ENCODE measurements at regions not wholly inside any gene's neighbourhood (a gene's known extent, or its start where the extent isn't known, plus 50 kb on each side); places are given as distances from the start of the nearest gene placed in this dataset.
"Not testable (repeated sequence)": the region's sequence is repeated elsewhere in the genome, so short reads cannot be mapped to it uniquely, and the experiment has no call there.

DNA sequence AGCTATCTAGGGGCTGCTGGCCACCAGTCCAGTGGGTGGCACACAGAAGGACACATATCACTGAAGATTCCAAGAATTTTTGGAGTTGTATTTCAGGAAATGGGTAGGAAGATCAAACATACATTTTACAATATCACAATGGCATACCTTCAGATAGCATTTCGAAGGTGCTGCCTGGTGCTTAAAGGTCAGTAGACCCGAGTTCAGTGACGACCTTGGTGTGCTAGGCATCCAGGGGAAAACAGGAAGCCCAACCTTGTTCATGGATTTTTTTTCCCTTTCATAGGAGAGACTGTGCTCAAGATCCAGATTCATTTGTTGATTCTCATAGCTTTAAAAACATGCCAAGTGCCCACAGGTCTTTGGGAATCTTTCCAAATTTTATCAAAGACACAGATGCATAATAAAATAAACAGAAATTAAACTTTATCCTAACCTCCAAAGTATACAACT, 51.0 kb upstream of the RCBTB2 start:
- intact Hi-C loops (cut with micrococcal nuclease), result no loop called here

- intact Hi-C loops (cut with micrococcal nuclease), result no loop called here
Observed at GRCh38 chr13:48585456-48585840, 52.6 kb upstream of the RCBTB2 start.

DNA sequence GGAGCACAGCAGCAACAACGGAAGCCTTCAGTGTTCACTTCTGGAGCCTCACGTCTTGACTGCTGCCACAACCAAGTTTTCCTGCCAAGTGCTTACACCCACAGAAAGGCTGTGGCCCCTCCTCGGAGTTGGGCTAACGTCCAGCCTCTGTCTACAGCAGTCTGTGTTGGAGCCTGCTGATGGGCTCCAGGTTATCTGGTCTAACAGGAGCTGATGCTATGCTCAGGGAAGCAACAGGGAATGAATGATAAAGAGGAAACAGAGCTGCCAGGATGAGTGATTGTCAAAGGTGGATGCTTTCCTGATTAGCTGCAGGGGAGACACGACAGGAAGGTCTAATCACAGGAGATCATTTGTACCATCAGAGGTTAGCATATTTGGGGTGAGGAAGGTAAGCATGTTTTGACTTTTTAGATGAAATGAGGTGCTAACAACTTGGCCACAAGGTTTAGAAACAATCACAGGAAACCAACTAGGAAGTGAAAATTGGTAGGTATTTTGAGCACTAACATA, 53.8 kb upstream of the RCBTB2 start:
- intact Hi-C loops (cut with micrococcal nuclease), result no loop called here

DNA sequence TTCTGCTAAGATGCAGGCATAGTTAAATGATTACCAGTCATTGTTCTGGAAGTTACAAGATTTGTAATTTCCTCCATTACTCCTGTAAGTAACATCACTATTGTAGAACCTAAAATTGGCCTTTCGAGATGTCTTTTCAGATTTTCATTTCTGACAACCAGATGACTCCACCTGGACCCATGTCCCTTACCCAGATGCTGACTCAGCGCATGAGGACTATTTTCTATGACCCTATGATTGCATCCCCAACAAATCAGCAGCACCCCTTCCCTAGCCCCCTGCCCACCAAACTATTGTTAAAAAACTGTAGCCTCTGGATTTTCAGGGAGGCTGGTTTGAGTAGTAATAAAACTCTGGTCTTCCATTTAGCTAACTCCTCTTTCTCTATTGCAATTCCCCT, 55.2 kb upstream of the RCBTB2 start:
- intact Hi-C loops (cut with micrococcal nuclease), result no loop called here

DNA sequence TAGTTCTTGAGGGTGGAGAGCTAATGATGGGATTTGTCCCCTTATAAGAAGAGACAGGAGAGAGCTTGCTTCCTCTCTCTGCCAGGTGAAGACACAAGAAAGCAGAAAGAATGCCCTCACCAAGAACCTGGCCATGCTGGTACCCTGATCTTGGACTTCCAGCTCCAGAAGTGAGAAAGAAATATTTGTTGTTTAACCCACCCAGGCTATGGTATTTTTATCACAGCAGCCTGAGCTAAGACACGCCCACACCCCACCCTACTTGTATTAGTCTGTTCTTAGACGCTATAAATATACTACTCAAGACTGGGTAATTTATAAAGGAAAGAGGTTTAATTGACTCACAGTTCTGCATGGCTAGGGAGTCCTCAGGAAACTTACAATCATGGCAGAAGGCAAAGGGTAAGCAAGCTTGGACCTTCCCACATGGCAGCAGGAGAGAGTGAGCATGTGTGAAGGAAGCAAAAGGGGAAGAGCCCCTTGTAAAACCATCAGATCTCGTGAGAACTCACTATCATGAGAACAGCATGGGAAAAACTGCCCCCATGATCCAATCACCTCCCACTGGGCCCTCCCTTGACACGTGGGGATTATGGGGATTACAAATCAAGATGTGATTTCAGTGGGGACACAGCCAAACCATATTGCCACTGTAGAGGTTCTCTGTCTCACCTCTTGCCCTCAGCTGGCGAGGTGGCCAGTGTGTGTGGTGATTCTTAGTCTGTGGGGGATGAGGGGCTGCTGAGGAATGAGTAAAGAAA, 57.4 kb upstream of the RCBTB2 start:
- intact Hi-C loops (cut with micrococcal nuclease), result no loop called here

DNA sequence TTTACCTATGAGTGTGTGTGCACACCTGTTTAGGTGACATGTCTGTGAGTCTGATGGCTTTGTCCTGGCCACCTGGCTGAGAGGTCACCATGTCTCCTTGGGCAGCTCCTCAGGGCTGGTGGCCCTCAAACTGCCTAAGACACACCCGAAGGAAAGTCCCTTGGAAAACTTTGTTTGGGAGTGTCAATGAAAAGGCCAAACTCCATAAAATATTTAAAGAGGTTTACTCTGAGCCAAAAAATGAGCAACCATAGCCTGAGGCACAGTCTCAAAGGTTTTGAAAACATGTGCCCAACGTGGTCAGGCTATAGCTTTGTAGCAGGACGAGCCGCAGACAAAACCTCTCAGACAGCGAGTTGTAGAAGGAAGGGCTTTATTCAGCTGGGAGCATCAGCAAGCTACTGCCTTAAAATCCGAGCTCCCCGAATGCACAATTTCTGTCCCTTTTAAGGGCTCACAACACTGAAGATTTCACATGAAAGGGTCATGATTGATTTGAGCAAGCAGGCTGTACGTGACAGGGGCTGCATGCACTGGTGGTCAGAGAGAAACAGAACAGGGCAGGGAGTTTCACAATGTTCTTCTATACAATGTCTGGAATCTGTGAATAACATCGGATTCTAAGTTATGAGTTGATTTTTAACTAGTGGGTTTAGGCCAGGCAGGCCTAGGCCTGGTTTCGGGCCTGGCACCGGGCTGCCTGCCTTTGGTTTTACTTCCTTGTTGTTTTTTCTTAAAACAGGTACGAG, 58.4 kb upstream of the RCBTB2 start:
- intact Hi-C loops (cut with micrococcal nuclease), result not testable (repeated sequence)

DNA sequence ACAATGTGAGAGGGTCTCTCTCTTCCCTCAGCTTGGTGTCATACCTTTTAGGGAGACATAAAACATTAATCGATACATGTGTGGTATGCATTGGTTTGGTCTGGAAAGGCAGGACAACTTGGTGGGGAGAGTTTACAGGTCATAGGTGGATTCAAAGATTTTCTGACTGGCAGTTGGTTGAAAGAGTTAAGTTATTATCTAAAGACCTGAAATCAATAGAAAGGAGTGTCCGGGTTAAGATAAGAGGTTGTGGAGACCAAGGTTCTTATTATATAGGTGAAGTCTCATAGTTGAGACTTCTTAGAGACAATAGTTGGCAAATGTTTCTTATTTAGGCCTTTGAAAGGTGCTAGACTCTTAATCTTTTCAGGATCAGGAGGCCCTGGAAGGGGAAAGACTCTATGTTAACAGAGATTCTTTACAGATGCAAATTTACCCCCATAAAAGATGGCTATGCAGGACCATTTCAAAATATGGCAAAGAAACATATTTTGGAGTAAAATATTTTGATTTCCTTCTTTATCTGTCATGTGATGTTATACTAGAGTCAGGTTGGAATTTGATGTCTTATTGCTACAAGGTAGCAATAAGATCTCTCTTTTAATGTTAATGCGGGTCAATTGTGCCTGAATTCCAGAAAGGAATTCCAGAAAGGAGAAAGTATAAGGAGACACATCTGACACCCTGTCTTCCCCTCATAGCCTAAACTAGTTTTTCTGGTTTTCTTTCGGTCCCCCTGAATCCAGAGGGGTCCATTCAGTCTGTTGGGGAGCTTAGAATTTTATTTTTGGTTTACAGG, 59.2 kb upstream of the RCBTB2 start:
- intact Hi-C loops (cut with micrococcal nuclease), result no loop called here

DNA sequence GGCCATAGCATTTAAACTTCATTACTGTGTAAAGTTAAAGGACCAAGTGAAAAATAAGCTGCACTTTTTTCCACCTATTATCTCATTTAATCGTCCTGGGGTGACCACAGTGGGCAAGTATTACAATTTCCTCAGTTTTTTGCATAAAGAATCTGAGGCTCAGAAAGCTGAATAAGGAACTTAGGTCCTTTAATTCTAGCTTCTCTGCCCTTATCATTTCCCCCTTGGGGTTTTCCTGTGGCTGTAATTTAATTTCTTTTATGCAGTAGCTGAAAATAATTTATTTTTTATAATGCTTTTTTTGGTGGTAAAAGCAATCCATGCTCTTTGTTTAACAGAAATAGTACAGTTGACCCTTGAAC, 59.8 kb upstream of the RCBTB2 start:
- intact Hi-C loops (cut with micrococcal nuclease), result no loop called here

DNA sequence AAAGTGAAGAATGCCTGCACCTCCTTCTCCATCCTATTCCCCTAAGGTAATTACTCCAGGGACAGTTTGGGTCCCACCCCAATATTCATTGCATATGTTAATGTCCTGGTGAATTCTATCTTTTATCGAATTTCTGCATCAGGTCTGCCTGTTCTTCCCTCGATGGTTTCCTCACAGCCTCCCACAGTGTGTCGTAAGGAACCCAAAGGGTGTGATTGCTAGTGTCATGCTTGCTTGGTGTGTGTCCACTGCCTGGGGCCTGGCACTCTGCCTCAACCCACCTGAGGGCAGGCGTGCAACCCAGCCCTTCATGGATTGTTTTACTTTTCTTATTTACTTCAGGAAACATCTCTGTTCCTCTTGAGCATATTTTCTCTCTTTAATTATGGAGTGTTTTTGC, 60.2 kb upstream of the CYSLTR2 start:
- intact Hi-C loops (cut with micrococcal nuclease), result no loop called here

DNA sequence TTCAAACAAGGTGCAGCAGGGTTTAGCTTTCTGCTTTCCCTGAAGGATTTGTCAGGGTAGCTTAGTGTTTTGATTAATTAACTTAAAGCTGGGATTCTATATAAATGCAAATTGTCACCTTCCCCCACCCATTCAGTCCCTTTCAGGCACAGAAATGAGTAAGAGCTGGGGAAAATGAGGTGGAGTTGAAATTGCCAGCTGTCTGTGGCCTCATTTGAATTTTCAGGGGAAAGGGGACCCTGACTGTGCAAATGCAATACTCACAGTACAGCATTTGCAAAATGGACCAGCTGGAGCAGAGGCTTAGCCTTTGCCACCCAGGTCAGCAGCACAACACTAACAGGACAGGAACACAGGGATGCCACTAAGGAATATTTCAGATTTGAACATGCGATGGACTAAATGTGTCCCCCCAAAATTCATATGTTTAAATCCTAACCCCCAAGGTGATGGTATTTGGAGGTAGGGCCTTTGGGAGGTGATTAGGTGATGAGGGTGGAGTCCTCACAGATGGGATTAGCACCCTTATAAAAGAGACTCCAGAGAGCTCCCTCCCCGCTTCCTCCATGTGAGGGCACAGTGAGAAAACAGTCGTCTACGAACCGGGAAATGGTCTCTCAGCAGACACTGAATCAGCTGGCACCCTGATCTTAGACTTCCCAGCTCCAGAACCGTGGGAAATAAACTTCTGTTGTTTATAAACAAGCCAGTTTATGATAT, 59.5 kb upstream of the CYSLTR2 start:
- intact Hi-C loops (cut with micrococcal nuclease), result no loop called here

DNA sequence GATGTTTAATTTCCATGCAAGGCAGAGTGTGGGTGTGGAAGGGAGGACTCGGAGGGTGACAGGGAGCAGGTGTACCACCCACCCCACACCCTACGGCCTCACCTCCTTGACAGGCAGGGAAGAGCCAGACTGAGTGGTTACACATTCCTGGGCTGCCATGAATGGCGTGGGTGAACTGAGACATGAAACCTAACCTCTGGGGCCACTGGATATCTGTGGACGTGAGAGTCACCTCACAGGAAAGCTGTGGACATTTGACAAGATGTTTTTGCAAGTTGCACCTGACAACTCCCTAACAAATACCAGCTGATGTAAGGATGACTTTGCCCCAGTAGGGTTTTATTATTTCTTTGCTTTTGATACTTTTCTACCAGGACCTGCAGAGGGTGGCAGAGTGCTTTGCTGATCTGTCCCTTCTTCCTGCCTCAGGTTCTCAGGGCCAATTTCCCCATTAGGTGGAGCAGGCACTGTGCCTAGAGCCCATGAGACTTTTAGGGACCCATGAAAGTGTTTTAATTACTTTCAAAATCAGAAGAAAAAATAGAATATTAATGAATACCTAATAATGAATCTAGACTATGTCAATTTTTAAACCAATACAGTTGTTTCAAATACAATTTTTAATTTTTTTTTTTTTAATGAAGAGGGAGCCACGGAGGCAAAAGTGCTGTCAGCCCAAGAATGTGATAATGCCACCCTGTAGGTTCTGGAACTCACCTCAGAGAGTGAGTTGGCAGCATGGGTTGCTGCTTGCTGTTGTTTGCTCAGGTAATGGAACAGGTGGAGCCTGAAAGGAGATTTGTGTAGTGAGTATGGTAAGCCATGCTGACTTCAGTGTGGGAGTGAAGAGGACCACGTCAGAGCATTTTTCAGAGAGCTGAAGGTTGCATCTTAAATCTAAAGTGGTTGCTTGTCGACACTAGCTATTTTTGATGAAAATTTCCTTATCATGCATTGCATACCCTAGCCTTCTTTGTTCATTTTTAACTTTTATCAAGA, 58.0 kb upstream of the CYSLTR2 start:
- intact Hi-C loops (cut with micrococcal nuclease), result loop anchor here (1.0 kb wide), 5 partner anchors 58 to 686 kb away; partner anchors contain the start of gene CYSLTR2

GRCh38 chr13:48600374-48601364, 53.1 kb upstream of the CYSLTR2 start:
- intact Hi-C loops (cut with micrococcal nuclease), result no loop called here

GRCh38 chr13:48602296-48603016, 51.3 kb upstream of the CYSLTR2 start:
- intact Hi-C loops (cut with micrococcal nuclease), result no loop called here

DNA sequence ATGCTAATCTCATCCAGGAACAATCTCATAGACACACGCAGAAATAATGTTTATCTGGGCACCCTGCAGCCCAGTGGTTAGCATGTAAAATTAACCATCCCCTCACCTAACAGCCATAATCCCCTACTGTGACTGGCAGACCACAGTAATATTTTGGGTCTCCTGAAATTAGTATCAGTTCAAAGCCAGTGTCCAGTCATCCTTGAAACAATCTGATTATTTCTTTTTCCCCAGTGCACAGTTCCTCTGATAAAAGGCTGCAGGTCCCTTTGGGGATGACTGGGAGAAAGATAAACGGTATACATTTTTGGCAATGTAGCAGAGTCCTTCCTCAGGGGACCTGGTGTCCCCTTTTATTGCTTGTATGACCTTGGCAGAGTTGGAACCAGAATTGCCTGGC, 50.4 kb upstream of the CYSLTR2 start:
- intact Hi-C loops (cut with micrococcal nuclease), result no loop called here
